ENCODE measurements at regions not wholly inside any gene's neighbourhood (a gene's known extent, or its start where the extent isn't known, plus 50 kb on each side); places are given as distances from the start of the nearest gene placed in this dataset.

DNA sequence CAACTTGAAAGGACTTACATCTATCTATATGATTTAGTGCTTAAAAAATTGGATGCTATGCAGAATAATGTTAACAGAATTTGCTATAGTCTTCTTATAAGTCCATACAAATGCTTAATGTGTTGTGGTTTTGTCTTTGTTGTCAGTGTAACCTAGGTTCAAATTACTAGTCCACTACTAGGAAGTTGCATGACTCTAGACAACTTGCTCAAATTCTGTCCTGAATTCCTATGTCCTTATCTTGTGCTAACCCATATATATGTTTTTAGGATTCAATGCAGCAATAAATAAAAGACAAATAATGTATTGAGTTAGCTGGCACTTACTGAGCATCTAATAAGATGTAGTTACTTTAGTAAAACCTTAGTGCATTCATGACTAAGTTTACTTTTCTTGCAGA lies 276.5 kb upstream of the KCNMB2 start:
- DNase-seq: no peak

DNA sequence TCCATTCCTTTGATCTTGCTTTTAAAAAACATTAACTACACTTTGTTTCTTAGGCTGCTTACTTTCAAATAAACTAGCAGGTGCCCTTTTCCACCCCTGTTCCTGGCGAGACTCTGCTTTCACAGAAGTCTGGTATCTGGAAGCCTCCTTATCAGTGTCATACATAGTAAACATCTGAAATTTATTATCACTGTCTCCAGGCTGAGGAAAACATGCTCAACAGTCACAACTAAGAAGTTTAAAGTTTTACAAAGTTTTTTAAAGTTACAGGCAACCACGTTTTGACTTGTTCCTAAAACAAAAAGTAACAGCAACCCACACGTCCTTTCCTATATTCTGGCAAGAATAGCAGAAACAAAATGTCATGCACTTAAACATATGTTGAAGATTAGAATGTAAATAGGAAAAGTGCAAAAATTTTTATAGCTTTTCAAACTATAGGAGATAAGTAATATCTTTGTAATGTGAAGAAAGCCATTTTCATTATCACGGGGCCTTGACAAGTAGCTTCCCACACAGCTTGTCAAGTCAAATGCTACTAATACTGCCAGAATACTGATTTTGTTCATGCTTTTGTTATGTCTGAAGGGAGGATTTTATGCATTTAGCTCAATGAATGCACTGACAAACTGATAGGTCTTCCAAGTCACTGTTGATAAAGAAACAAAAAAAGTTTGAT lies 275.2 kb upstream of the KCNMB2 start:
- no peak for DNase-seq

DNA sequence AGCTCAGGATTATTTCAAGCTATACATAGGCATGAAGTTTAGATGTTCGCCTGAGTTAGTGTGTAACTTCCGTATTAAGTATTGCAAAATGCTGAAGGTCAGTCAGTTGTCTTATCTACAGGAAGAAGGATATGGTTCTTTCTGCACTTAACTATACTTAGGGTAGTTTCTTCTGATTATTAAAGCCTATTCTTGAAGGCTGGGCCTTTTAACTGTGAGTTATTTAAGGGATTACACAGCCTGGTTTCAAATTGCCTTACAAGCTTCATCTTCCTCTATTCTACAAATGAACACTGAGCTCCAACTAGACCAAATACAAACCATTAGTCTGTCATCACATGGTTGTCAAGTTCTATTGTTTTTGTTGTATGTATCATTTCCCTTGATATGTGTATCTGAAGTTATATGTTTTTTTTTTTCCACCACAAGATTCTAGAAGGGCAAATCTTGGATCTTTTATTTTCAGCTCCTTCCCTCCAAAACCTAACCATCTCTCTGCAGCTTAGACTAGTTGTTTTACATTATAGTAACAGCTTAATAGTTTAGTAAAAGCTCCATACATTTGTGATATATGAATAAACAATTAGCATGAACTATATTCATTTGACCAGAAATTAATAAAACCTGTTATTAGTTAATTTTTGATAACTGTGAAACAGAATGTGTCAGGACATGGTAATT lies 272.9 kb upstream of the KCNMB2 start:
- DNase-seq: no peak

DNA sequence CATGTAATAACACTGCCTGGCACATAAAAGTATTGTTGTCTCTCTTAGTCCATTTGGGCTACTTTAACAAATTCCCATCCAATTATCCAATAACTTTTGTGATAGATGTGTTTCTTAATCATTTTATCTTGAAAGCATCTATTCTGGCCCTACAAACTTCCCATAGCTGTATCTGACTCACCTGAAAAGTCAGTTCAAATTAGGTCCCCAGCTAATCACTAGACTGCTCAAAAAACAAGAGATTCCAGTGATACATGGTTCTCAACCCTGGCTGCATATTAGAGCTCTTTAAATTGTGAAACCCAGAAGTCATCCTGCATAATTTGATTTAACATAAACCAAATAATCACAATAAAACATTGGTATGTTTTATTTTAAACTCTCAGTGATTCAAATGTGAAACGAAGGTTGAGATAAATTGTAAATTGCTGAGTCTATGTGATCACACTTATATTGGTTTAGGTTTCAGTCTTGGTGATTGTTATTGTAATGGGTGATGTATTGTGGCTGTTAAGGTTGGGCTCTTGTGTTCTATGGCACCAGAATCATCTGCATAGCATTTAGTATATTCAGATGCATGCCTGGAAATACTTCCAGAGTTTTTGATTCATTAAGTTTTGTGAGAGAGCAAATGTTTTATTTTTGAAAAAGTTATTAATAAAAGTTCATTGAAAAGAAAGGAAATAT lies 268.9 kb upstream of the KCNMB2 start:
- DNase-seq: no peak

DNA sequence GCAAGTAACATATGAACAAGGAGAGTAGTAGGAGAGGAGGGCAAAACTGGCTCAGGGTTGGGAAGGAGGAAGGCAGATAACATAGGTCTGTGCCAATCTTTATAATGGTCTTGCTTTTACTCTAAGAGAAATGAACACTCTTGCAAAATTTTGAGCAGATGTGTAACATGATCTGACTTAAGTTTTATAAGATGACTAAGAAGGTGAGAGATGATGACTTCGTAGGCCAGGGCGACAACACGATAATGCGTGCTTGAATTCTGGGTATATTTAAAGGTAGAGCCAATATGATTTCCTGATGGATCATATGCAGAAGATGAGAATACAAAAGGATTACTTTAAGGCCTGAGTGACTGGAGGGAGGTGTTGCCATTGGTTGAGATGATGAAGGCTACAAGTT lies 265.4 kb upstream of the KCNMB2 start:
- DNase-seq: no peak

DNA sequence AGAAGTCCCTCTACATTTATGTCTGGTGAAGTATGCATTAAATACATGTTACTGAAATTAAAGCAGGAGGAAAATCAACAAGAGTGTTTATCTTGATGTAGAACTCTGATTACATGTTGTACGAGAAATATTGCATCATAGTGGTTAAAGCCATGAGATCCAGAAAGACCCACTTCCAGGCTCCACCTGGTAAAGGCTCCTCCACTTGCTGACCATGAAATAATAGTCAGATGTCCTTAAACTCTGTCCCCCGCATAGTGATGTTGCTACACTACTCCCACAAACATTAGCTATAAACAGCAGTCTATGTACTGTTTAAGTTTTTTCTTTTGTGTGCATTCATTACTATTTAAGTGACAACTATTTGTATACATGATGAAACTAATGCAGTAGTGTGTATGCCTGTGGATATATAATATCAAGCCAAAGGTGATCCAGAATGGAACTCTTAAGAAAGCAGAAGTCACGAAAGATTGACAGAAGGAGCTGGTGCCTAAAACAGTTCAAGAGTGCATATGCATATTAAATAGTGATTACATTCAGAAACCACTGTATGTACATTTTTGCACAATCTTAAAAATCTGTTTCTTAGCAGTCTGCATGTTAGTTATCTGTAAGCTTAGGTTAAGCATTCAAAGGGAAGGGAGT lies 264.4 kb upstream of the KCNMB2 start:
- DNase-seq: no peak

DNA sequence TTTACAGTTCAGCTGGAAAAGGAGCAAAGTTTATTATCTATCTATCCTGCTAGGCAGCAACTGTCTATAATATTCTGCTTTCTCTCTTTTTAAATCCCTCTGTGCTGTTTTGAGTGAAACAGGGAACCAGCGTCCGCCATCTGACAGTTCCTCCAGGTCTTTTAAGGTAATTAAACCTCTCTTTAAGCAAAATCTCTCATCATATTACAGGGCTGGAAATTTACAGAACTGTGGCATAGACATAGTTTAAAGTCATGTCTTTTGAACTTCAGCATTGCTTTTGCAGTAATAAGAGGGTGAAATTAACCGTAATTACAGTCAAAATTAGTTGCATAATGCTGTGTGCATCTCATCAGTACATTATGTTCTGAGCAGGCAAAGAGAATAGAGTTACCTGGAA lies 263.4 kb upstream of the KCNMB2 start:
- DNase-seq: no peak

DNA sequence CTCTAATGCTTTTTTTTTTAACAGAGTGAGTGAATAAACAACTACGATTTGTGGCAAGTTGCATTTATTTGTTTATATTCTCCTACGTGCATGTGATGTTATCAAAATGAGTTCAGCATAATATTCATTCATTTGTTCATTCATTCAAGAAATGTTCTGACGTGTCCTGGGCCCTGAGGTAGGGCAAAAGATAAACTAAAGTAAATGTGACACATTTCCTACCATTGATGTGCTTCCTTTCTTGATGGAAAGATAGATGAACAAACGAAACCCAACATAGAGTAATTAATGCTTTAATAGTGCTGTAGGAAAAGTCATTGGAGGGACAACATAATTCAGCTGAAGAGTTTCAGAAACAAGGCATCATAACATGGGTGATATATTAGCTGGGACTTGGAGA lies 261.5 kb upstream of the KCNMB2 start:
- no peak for DNase-seq

DNA sequence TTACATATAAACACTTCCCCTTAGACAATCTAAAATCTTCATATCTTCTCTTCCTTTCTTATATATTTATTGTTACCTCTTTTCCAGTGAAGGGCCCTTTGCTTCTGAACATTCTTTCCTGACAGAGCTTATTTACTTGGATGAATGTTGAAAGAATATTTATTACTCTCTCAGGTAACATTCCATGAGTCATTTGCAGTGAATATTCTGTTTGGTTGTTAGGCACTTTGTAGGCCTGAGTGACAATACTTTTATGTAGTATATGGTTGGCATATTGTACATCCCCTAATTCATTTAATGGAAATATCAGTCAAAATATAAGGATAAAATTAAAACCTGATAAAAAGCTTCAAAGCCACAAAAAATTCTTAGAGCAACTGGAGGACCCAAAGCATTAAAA lies 260.9 kb upstream of the KCNMB2 start:
- no peak for DNase-seq

DNA sequence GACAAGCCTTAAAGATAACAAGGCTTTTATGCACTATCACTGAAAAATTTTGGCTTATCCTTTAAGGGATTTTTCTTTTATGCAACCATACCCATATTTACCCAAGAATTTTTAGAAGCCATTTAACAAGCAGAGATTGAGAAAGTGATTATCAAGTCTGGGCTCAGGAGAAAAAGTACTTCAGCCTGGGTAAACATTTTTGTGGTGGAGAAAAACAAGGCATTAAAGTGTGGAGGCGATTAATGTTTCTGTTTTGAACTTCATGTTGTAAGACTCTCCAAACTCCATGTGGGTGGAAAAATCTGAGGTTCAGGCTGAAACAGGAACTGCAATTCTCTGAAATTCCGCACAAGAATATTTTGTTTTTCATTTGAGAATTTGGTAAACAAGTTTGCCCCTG lies 260.4 kb upstream of the KCNMB2 start:
- no peak for DNase-seq

DNA sequence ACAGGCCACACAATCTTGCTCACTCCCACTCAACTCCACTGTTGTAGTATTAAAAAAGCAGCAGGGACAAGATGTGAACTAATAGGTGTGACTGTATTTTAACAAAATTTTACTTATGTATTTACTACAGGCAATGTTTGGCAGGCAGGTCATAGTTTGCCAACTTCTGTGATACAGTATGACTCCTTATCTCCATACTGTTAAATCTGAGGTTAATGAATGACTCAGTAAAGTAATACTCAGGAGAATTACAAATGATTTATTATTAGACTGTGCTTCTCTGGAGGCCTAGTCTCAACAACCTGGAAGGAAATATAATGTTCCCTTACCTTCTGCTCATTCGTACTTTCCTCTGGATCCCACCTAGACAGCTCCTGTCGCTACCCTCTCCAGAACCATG lies 258.6 kb upstream of the KCNMB2 start:
- DNase-seq: no peak

DNA sequence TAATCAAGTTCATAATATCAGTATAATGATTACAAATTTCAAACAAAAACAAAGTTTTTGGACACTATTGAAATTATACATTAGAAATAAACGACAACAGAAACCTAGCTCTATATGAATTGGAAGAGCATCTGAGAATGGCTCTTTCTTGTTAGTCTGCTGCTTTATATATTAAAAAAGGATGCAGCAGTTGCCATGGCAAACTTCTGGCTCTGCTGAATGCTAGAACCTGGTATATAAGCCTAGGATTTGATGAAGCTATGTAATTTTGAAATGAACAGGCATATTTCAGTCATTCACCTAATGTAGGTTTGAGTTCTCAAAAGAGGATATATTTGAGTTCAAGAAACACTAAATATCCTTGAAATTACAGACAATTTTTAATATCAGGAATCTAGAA lies 252.7 kb upstream of the KCNMB2 start:
- no peak for DNase-seq

DNA sequence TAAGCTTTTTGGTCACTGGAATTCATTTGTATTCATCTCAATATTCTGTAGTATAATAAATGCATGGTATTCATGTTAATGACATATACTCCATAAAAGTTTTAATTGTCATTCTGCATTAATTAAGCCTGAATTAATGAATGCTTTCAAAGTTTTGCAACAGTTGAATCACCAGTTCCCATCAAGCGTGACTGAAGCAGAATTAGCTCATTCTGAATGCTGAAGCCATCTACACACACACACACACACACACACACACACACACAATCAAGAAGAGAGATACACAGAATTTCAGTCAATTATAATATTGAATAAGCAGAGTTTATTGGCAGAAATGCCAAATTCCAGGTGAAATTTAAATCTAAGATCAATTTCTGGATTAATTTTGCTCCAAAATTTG lies 252.1 kb upstream of the KCNMB2 start:
- DNase-seq: no peak

DNA sequence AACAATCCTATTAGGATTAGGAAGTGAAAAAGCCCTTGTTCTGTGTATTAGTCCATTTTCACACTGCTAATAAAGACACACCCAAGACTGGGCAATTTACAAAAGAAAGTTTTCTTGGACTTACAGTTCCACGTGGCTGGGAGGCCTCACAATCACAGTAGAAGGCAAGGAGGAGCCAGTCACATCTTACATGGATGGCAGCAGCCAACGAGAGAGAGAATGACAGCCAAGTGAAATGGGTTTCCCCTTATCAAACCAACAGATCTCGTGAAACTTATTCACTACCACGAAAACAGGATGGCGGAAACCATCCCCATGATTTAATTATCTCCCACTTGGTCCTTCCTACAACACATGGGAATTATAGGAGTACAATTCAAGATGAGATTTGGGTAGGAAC lies 248.2 kb upstream of the KCNMB2 start:
- DNase-seq: no peak

DNA sequence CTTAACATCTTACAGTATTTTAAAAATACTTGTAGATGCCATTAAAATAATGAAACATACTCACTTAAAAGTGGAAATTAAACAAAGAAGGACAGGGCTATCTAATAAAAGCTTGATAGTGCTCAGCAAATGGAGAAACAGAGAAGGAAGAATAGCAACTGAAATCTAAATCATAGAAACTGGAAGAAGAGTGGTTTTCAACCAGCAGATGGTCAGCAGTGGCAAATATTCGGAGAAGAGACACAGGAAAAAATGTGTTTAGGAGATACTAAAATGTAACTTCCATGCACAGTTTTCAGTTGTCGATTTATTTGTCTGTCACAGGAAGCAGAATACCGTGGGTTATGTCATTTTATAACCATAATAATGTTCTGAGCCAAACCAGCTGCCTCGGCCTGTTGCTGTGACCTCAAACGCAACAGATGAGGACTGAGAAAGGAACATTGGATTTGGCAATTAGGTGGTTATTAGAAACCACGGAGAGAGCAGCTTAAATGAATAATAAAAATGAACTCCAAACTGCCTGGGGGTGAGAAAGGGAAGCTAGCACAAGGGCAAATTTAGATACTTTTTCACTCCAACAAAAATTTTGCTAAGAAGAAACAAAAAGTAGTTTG lies 246.6 kb upstream of the KCNMB2 start:
- DNase-seq: no peak

DNA sequence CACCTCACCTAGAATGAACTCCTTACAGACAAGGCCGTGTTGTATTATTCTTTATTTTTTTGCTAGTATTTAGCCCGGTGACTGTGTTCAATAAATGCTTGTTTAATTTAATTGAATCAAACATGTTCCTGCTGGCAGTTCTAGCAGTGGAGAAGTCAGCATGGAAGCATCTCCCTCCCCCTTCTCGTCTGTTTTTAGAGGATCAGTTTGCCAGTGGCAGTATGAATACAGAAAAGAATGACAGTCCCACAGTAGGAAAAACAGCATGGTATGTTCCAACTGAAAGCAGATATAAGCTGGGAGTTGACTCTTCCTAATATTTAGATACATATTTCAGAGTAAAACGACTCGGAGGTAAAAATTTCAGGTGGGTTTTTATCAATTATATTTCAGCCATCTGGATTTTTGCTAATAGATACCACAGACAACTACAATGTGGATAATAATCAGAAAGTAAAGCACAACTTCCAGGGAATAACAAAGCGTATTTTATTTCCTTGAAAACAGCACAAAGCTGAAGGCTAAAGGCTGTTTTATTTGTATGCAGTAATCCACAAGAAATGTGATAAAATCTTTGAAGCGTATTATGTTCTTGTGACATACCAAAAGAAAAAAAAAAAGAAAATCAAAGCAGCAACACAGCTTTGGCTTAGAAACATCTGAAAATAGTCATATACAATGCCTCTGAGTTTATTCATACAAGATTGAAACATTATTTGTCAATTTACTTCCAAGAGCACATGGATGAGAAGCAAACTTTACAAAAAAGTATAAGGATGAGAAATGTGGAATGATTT lies 244.5 kb upstream of the KCNMB2 start:
- no peak for DNase-seq

DNA sequence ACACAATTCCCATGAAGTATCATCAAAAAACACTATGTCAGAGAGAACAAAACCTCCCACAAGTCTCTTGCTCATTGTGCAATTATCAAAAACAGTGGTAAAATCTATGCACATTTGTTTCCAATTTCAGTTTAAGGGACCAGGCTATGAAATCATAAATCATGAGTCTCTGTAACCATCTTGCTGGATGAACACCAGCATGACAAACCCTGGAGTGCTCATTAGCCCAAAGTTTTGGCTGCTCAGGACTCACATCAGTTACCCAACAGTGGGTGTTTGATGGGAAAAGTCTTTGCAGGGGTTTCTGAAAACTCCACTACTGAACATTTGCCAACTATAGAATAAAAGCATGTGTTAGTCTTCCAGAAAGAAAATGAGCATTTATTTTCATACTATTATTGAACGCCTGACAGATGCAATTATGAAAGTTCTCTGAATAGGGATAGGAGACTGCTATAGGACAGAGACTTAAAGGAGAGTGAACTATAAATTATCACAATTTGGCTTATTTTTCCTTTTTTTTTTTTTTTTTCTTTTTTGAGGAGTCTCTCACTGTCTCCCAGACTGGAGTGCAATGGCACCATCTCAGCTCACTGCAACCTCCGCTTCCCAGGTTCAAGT lies 240.8 kb upstream of the KCNMB2 start:
- no peak for DNase-seq

DNA sequence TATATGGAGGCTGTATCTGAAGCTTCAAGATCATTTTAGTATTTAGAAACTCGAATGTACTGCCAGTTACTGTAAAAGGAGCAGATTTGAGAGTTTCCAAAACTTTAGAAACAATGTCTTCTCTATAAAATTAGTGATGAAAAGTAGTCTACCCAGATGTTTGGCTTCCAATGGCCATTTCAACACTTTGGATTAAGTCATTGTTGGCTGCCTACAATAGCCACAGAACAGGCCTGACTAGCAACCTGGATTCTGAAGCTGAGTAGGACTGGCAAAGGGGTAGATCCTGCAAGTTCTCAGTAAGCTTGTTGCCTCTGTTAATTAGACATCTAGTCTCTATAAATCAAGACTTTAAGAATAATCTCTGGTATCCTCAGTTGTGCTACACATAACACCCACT lies 239.0 kb upstream of the KCNMB2 start:
- DNase-seq: no peak

DNA sequence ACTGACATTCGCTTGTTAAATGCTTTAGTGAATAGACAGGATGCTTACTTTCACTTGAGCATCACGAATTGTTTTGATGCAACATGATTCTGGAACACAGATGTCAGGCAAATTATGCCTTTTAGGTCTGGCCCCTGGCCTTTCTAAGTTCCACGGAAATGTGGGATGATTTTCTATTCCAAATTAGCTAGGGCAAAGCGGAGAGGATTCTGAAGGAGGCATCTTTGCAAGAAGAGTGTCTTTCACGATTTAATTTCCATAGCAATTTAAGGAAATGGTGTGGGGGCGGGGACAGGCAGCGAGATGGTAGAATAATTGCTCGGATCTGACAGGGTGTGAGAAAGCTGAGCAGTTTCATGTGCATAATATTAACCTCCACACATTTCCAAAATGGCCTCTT lies 238.5 kb upstream of the KCNMB2 start:
- DNase-seq: no peak

DNA sequence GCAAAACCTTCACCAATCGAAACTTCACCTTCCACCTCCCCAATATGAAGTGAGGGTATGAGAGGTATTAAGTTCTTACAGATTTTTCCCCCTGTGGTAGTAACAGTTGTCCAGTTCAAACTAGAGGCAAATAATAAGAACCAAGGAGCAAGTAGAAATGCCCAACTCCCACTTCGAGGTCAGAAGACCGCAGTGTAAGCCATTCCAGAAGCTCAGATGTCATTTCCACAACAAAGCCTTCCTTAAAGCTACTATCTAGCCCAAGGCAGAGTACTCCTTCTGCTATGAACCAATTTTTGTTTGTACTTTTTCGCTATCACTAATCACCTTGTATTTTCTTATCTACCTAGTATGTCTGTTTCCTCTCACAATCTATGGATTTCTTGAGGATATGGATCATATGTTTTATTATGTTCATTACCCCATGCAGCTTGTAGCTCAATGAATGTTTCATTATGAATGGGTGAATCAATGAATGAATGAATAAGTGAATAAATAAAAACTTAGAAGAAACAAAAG lies 235.7 kb upstream of the KCNMB2 start:
- no peak for DNase-seq

DNA sequence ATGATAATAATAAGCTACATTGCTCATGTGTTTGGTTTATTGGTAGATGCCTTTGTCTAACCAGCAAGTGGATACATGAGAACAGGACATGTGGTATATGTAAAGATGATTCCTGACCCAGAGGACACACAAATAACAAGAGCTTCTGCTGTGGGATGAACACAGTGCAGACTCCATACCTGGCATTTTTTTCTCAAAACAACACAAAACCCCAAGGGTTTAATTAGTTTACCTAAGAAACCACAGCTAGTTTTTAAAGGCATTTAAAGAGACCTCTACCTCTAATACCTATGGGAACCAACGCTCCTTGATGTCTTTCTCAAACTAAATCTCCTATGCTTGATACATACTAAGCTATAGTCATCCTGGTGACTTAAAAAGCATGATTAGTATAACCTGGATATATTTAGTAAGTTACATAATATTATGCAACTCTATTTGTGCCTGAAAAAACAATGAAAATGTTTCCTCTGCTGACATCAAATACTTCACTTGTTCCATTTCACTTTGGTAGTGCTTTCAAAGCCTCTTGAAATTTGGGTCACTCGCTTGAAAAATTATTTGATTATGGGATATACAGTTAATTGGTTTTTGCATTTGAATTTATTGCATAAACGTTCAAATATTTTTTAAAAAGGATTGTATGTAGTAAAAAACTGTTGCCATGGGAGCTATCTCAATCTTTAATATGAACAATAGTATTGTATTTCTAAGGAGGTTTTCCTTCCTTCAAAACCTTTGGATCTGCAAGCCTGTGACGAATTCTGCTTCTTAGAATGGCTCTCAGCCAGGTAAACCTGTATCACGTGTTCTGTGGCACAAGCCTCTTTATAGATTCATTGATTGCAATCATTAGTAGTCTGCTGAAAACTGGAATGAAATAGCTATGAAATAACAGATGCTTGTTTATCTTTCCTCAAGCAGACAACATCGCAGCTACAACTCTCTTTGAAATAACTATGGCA lies 233.0 kb upstream of the KCNMB2 start:
- no peak for DNase-seq

Data from CD4-positive, alpha-beta T cell treated with Interleukin-12 subunit alpha and Interleukin-12 subunit beta, for 1 hour (primary cell).